Astrocyte (in vitro differentiated cells and primary cell): ENCODE measurements at regions not wholly inside any gene's neighbourhood (a gene's known extent, or its start where the extent isn't known, plus 50 kb on each side); places are given as distances from the start of the nearest gene placed in this dataset.

Experiments used
- DNase-seq: peaks from one replicate; pipeline ENCODE4 v3.0.0-alpha.2; 2010; ENCODE audit warnings: low read depth
- FAIRE-seq: peaks from 2 replicates; lab custom pipeline; 2011; peaks lifted over from hg19 to GRCh38; lab: Jason Lieb, UNC
- H2AFZ ChIP-seq: 2 replicates; pipeline ENCODE4 v1.6.0; 2012; ENCODE audit warnings: low read depth, low read length, inconsistent platforms
- H3K27ac ChIP-seq: 2 replicates; pipeline ENCODE4 v1.5.1; 2011; ENCODE audit warnings: low read depth, low read length, inconsistent platforms
- H3K27me3 ChIP-seq: 2 replicates; pipeline ENCODE4 v1.6.0; 2011; ENCODE audit warnings: low read length, inconsistent platforms; ENCODE audit not compliant: insufficient read depth
- H3K36me3 ChIP-seq: 2 replicates; pipeline ENCODE4 v1.5.1; 2011; ENCODE audit warnings: low read length, inconsistent platforms; ENCODE audit not compliant: insufficient read depth
- H3K4me1 ChIP-seq: 2 replicates; pipeline ENCODE4 v1.5.1; 2011; ENCODE audit warnings: low read length, inconsistent platforms; ENCODE audit not compliant: insufficient read depth
- H3K4me2 ChIP-seq: 2 replicates; pipeline ENCODE4 v1.6.0; 2012; ENCODE audit warnings: low read length, inconsistent platforms
- H3K4me3 ChIP-seq: 2 replicates; pipeline ENCODE4 v1.5.1; 2011; ENCODE audit warnings: low read depth, mild to moderate bottlenecking, low read length, inconsistent platforms; ENCODE audit not compliant: insufficient read depth
- H3K79me2 ChIP-seq: 2 replicates; pipeline ENCODE4 v1.6.0; 2012; ENCODE audit warnings: mild to moderate bottlenecking, low read length, inconsistent platforms; ENCODE audit not compliant: insufficient read depth
- H3K9ac ChIP-seq: 2 replicates; pipeline ENCODE4 v1.6.0; 2012; ENCODE audit warnings: mild to moderate bottlenecking, low read length, inconsistent platforms
- H3K9me3 ChIP-seq: 2 replicates; pipeline ENCODE4 v1.5.1; 2012; ENCODE audit warnings: low read depth, mild to moderate bottlenecking, low read length, inconsistent platforms; ENCODE audit not compliant: insufficient read depth
- H4K20me1 ChIP-seq: 2 replicates; pipeline ENCODE4 v1.6.0; 2012; ENCODE audit warnings: low read length, inconsistent platforms; ENCODE audit not compliant: insufficient read depth
- H3K27ac Mint-ChIP-seq: one replicate; pipeline ENCODE4 v1.8.0; 2021; ENCODE audit warnings: mild to moderate bottlenecking, mixed read lengths; ENCODE audit not compliant: unreplicated experiment
- H3K27me3 Mint-ChIP-seq: one replicate; pipeline ENCODE4 v1.8.0; 2021; ENCODE audit warnings: low read depth, mixed read lengths; ENCODE audit not compliant: unreplicated experiment
- H3K36me3 Mint-ChIP-seq: one replicate; pipeline ENCODE4 v1.8.0; 2021; ENCODE audit warnings: low read depth, mixed read lengths; ENCODE audit not compliant: unreplicated experiment
- H3K4me1 Mint-ChIP-seq: one replicate; pipeline ENCODE4 v1.8.0; 2021; ENCODE audit warnings: low read depth, mixed read lengths; ENCODE audit not compliant: unreplicated experiment
- H3K4me3 Mint-ChIP-seq: one replicate; pipeline ENCODE4 v1.8.0; 2021; ENCODE audit warnings: mild to moderate bottlenecking, moderate library complexity, mixed read lengths; ENCODE audit not compliant: unreplicated experiment
- H3K9me3 Mint-ChIP-seq: one replicate; pipeline ENCODE4 v1.8.0; 2021; ENCODE audit warnings: mild to moderate bottlenecking, mixed read lengths; ENCODE audit not compliant: unreplicated experiment
- CTCF ChIP-seq: IDR thresholded peaks from 2 replicates; pipeline ENCODE4 v1.5.1; 2011; ENCODE audit warnings: low read depth, mild to moderate bottlenecking, inconsistent platforms, low read length, moderate library complexity; ENCODE audit not compliant: insufficient read depth
- EZH2 ChIP-seq: IDR thresholded peaks from 2 replicates; pipeline ENCODE4 v1.6.1; 2012; ENCODE audit warnings: mild to moderate bottlenecking, low read length, inconsistent platforms; ENCODE audit not compliant: insufficient read depth

- H3K27me3 ChIP-seq, result no peaks in the 10 kb centered on the region
- Mint-ChIP-seq H3K4me1 (no peaks in the 10 kb centered on the region), H3K4me3 (no peak overlapping the region), H3K36me3 (no peaks in the 10 kb centered on the region), H3K9me3 (no peaks in the 10 kb centered on the region), H3K27me3 (no peaks in the 10 kb centered on the region), H3K27ac (no peak overlapping the region)
- H3K9ac ChIP-seq, result no peak overlapping the region
- FAIRE-seq (no peak), DNase-seq (no peak)
- no peak overlapping the region for H3K4me2 ChIP-seq
- no peaks in the 10 kb centered on the region for H3K4me1 ChIP-seq
- H4K20me1 ChIP-seq, result no peaks in the 10 kb centered on the region
- no peaks in the 10 kb centered on the region for H3K79me2 ChIP-seq
- H3K4me3 ChIP-seq, result no peak overlapping the region
- no peaks in the 10 kb centered on the region for H3K36me3 ChIP-seq
- no peaks in the 10 kb centered on the region for H3K9me3 ChIP-seq
- no peak overlapping the region for H3K27ac ChIP-seq
- no peak overlapping the region for H2AFZ ChIP-seq
- TF ChIP-seq EZH2 (no peak), CTCF (no peak)
Measured at GRCh38 chr12:63480186-63480585, 188.1 kb downstream of the DPY19L2 start.

- no peak for FAIRE-seq
- no peak overlapping the region for H3K27ac Mint-ChIP-seq
- no peaks in the 10 kb centered on the region for H4K20me1 ChIP-seq
- no peak overlapping the region for H3K4me2 ChIP-seq
- no peaks in the 10 kb centered on the region for H3K9me3 ChIP-seq
- no peaks in the 10 kb centered on the region for H3K4me1 ChIP-seq
- no peak for DNase-seq
- H3K79me2 ChIP-seq, result no peaks in the 10 kb centered on the region
- H3K4me1 Mint-ChIP-seq, result no peaks in the 10 kb centered on the region
- no peak overlapping the region for H3K4me3 ChIP-seq
- TF ChIP-seq CTCF (no peak), EZH2 (no peak)
- H3K27me3 ChIP-seq, result no peaks in the 10 kb centered on the region
- no peaks in the 10 kb centered on the region for H3K27me3 Mint-ChIP-seq
- no peak overlapping the region for H2AFZ ChIP-seq
- no peaks in the 10 kb centered on the region for H3K36me3 Mint-ChIP-seq
- H3K27ac ChIP-seq, result no peak overlapping the region
- no peaks in the 10 kb centered on the region for H3K36me3 ChIP-seq
- no peak overlapping the region for H3K9ac ChIP-seq
- no peak overlapping the region for H3K4me3 Mint-ChIP-seq
- peaks cover 2% of the 10 kb centered on the region for H3K9me3 Mint-ChIP-seq
Measured at GRCh38 chr12:63470161-63470560, 198.1 kb downstream of the DPY19L2 start.

- no peak for DNase-seq
- no peak for FAIRE-seq
- H3K27ac ChIP-seq, result no peak overlapping the region
- no peaks in the 10 kb centered on the region for H3K4me1 ChIP-seq
- Mint-ChIP-seq H3K4me1 (no peaks in the 10 kb centered on the region), H3K36me3 (no peaks in the 10 kb centered on the region), H3K4me3 (no peak overlapping the region), H3K9me3 (peaks cover 2% of the 10 kb centered on the region), H3K27me3 (no peaks in the 10 kb centered on the region), H3K27ac (no peak overlapping the region)
- H3K4me2 ChIP-seq, result no peak overlapping the region
- no peaks in the 10 kb centered on the region for H3K79me2 ChIP-seq
- H3K36me3 ChIP-seq, result no peaks in the 10 kb centered on the region
- H3K9me3 ChIP-seq, result no peaks in the 10 kb centered on the region
- no peaks in the 10 kb centered on the region for H4K20me1 ChIP-seq
- H3K4me3 ChIP-seq, result no peak overlapping the region
- no peak overlapping the region for H3K9ac ChIP-seq
- H3K27me3 ChIP-seq, result no peaks in the 10 kb centered on the region
- no peak for TF ChIP-seq CTCF
- TF ChIP-seq EZH2, result no peak
- H2AFZ ChIP-seq, result no peak overlapping the region
Measured at GRCh38 chr12:63467951-63468350, 200.3 kb downstream of the DPY19L2 start.
